H1 (cell line): ENCODE measurements at regions not wholly inside any gene's neighbourhood (a gene's known extent, or its start where the extent isn't known, plus 50 kb on each side); places are given as distances from the start of the nearest gene placed in this dataset.

ENCODE experiments used
- CBX5 ChIP-seq: fragments of 300-800, 300-1000 bp; sonication (generic); IDR thresholded peaks from 2 replicates; pipeline ENCODE4 v1.7.1; 2016; ENCODE audit warnings: antibody characterized with exemption, low read length, low read depth
- CREB1 ChIP-seq: IDR thresholded peaks from 2 replicates; pipeline ENCODE4 v1.6.1; 2012; ENCODE audit warnings: inconsistent platforms
- CTCF ChIP-seq, 3 experiments: IDR thresholded peaks; 1 replicate in 2 of 3; 2 replicates in 1 of 3; pipeline versions ENCODE4 v1.5.1 to v1.6.1; 2011; ENCODE audit warnings: low read length in 3 of 3, mild to moderate bottlenecking in 3 of 3, inconsistent platforms in 2 of 3, low read depth in 1 of 3, moderate library complexity in 1 of 3; ENCODE audit not compliant: insufficient read depth in 1 of 3; ENCODE audit errors: control extremely low read depth in 1 of 3
- EGR1 ChIP-seq: IDR thresholded peaks from 2 replicates; pipeline ENCODE4 v1.6.1; 2011; ENCODE audit warnings: low read depth, low read length, borderline replicate concordance
- EZH2 ChIP-seq: fragments of 200-600 bp; sonication (generic); IDR thresholded peaks from 2 replicates; pipeline ENCODE4 v1.7.1; 2012; ENCODE audit warnings: low read depth, mild to moderate bottlenecking, moderate library complexity, low read length, inconsistent platforms; ENCODE audit not compliant: severe bottlenecking
- POLR2A ChIP-seq, 2 experiments: IDR thresholded peaks; 1 replicate in 1 of 2; 2 replicates in 1 of 2; pipeline ENCODE4 v1.6.1; 2011; ENCODE audit warnings: low read depth in 2 of 2, low read length in 2 of 2, mild to moderate bottlenecking in 2 of 2; ENCODE audit errors: control extremely low read depth in 1 of 2
- POLR2AphosphoS5 ChIP-seq: IDR thresholded peaks from 2 replicates; pipeline ENCODE4 v1.6.1; 2011; ENCODE audit warnings: low read depth, low read length
- SIN3A ChIP-seq, 2 experiments: IDR thresholded peaks in 1 of 2; conservative IDR thresholded peaks in 1 of 2; 2 replicates each; pipeline ENCODE4 v1.6.1; 2011 to 2012; ENCODE audit warnings: low read length in 2 of 2, improper control_type of control experiment in 1 of 2, low read depth in 1 of 2, mild to moderate bottlenecking in 1 of 2
- SRF ChIP-seq: IDR thresholded peaks from 2 replicates; pipeline ENCODE4 v1.6.1; 2011; ENCODE audit warnings: mild to moderate bottlenecking, low read depth, low read length, moderate library complexity

- TF ChIP-seq CTCF (IDR thresholded peaks at IDR 0.05; ENCODE audit: control extremely low read depth in 1 of 3, insufficient read depth in 1 of 3, low read depth in 1 of 3, low read length in 3 of 3) (no peak), CBX5 (no peak), SRF (no peak), POLR2A (IDR thresholded peaks at IDR 0.05; ENCODE audit: control extremely low read depth in 1 of 2, low read depth in 2 of 2, low read length in 2 of 2) (no peak), SIN3A (conservative IDR thresholded peaks at IDR 0.05 in 1 of 2, IDR thresholded peaks at IDR 0.05 in 1 of 2; ENCODE audit: low read depth in 1 of 2, low read length in 2 of 2) (no peak), CREB1 (no peak), EZH2 (no peak), POLR2AphosphoS5 (no peak), EGR1 (no peak)
Measured at GRCh38 chr6:111967131-111967530, 86.8 kb upstream of the CCN6 start.
